ENCODE measurements at regions not wholly inside any gene's neighbourhood (a gene's known extent, or its start where the extent isn't known, plus 50 kb on each side); places are given as distances from the start of the nearest gene placed in this dataset.

GRCh38 chr13:19267746-19268145 is 86.1 kb upstream of the TUBA3C start:
- Histone ChIP-seq H3K4me1 (ENCODE audit: control insufficient read depth in 1 of 2, insufficient read depth in 2 of 2, low read depth in 1 of 2, low read length in 1 of 2) (no peaks in the 10 kb centered on the region; a peak in 1 of 4 replicates), H3K9ac (no peak overlapping the region), H3K79me2 (ENCODE audit: insufficient read depth) (no peaks in the 10 kb centered on the region), H3K9me3 (no peaks in the 10 kb centered on the region), H3F3A (replicated peaks; ENCODE audit: insufficient read depth) (no peaks in the 10 kb centered on the region), H2AFZ (ENCODE audit: low read depth) (no peak overlapping the region), H3K36me3 (replicated peaks in 1 of 2; ENCODE audit: control insufficient read depth in 1 of 2, insufficient read depth in 2 of 2, low read length in 1 of 2) (no peaks in the 10 kb centered on the region), H3K27me3 (ENCODE audit: insufficient read depth) (no peaks in the 10 kb centered on the region; the same call in 1 of the 2 replicates), H3K9me2 (no peaks in the 10 kb centered on the region), H3K4me3 (ENCODE audit: low read depth in 2 of 2, low read length in 1 of 2) (no peak overlapping the region), H3K27ac (ENCODE audit: low read depth in 2 of 2, low read length in 1 of 2) (no peak overlapping the region), H3K4me2 (no peak overlapping the region), H4K20me1 (ENCODE audit: insufficient read depth) (no peaks in the 10 kb centered on the region)
- no peak for TF ChIP-seq NRF1 (IDR thresholded peaks at IDR 0.05; ENCODE audit: low read depth, low read length)
- no peak for TF ChIP-seq GABPA (IDR thresholded peaks at IDR 0.05; ENCODE audit: low read depth)
- no peak for TF ChIP-seq POLR2AphosphoS5 (IDR thresholded peaks at IDR 0.05; ENCODE audit: low read depth, low read length)
- no peak for TF ChIP-seq FOSL2 (IDR thresholded peaks at IDR 0.05; ENCODE audit: borderline replicate concordance, low read depth)
- TF ChIP-seq, protein P1, sequence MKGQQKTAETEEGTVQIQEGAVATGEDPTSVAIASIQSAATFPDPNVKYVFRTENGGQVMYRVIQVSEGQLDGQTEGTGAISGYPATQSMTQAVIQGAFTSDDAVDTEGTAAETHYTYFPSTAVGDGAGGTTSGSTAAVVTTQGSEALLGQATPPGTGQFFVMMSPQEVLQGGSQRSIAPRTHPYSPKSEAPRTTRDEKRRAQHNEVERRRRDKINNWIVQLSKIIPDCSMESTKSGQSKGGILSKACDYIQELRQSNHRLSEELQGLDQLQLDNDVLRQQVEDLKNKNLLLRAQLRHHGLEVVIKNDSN (IDR thresholded peaks at IDR 0.05; ENCODE audit: borderline replicate concordance, low read depth) = no peak
- no peak for TF ChIP-seq TCF12 (IDR thresholded peaks at IDR 0.05)
- no peak for TF ChIP-seq CTCF (IDR thresholded peaks at IDR 0.05)
- TF ChIP-seq FOXJ3 (CRISPR knock-in tag; IDR thresholded peaks at IDR 0.05) = no peak
- no peak for TF ChIP-seq MXI1 (IDR thresholded peaks at IDR 0.05; ENCODE audit: low read depth, low read length)
- no peak for TF ChIP-seq SMC3 (IDR thresholded peaks at IDR 0.05; ENCODE audit: low read depth, low read length)
- TF ChIP-seq ELF1 (IDR thresholded peaks at IDR 0.05) = no peak
- no peak for TF ChIP-seq TEAD4 (IDR thresholded peaks at IDR 0.05; ENCODE audit: borderline replicate concordance, insufficient read depth)
- no peak for TF ChIP-seq ZBTB33 (IDR thresholded peaks at IDR 0.05; ENCODE audit: borderline replicate concordance, low read depth)
- TF ChIP-seq CHD2 (IDR thresholded peaks at IDR 0.05; ENCODE audit: low read length, partially characterized antibody) = no peak
- no peak for TF ChIP-seq NFIC (IDR thresholded peaks at IDR 0.05; ENCODE audit: borderline replicate concordance)
- CTCF ChIA-PET = no interaction called here
- 0% methylated on average over 3 of the region's 3 CpGs for WGBS (ENCODE audit: low lambda C conversion rate)
- no peak for DNase-seq
- POLR2A ChIA-PET = no interaction called here

GRCh38 chr13:19266979-19267378 is 85.4 kb upstream of the TUBA3C start:
- Histone ChIP-seq H3K4me2 (no peak overlapping the region), H3K36me3 (replicated peaks in 1 of 2; ENCODE audit: control insufficient read depth in 1 of 2, insufficient read depth in 2 of 2, low read length in 1 of 2) (no peaks in the 10 kb centered on the region), H3K4me3 (ENCODE audit: low read depth in 2 of 2, low read length in 1 of 2) (no peak overlapping the region), H3K9me2 (no peaks in the 10 kb centered on the region), H4K20me1 (ENCODE audit: insufficient read depth) (no peaks in the 10 kb centered on the region), H3F3A (replicated peaks; ENCODE audit: insufficient read depth) (no peaks in the 10 kb centered on the region), H3K9ac (no peak overlapping the region), H2AFZ (ENCODE audit: low read depth) (peak overlapping the region; percentile 6; the same call in 1 of the 2 replicates), H3K4me1 (ENCODE audit: control insufficient read depth in 1 of 2, insufficient read depth in 2 of 2, low read depth in 1 of 2, low read length in 1 of 2) (no peaks in the 10 kb centered on the region; a peak in 1 of 4 replicates), H3K9me3 (no peaks in the 10 kb centered on the region), H3K27ac (ENCODE audit: low read depth in 2 of 2, low read length in 1 of 2) (no peak overlapping the region), H3K27me3 (ENCODE audit: insufficient read depth) (no peaks in the 10 kb centered on the region; the same call in 1 of the 2 replicates), H3K79me2 (ENCODE audit: insufficient read depth) (no peaks in the 10 kb centered on the region)
- 11% methylated on average over 5 of the region's 5 CpGs for WGBS (ENCODE audit: low lambda C conversion rate)
- ChIA-PET POLR2A (no interaction called here), CTCF (no interaction called here)
- no peak for DNase-seq
- TF ChIP-seq, protein P2, sequence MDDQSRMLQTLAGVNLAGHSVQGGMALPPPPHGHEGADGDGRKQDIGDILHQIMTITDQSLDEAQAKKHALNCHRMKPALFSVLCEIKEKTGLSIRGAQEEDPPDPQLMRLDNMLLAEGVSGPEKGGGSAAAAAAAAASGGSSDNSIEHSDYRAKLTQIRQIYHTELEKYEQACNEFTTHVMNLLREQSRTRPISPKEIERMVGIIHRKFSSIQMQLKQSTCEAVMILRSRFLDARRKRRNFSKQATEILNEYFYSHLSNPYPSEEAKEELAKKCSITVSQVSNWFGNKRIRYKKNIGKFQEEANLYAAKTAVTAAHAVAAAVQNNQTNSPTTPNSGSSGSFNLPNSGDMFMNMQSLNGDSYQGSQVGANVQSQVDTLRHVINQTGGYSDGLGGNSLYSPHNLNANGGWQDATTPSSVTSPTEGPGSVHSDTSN (IDR thresholded peaks at IDR 0.05) = no peak
- TF ChIP-seq RCOR1 (IDR thresholded peaks at IDR 0.05; ENCODE audit: low read length) = no peak
- no peak for TF ChIP-seq TAF1 (IDR thresholded peaks at IDR 0.05; ENCODE audit: borderline replicate concordance, low read depth, low read length)
- no peak for TF ChIP-seq TCF12 (IDR thresholded peaks at IDR 0.05)
- TF ChIP-seq, protein P3, sequence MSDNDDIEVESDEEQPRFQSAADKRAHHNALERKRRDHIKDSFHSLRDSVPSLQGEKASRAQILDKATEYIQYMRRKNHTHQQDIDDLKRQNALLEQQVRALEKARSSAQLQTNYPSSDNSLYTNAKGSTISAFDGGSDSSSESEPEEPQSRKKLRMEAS (IDR thresholded peaks at IDR 0.05; ENCODE audit: low read depth) = no peak
- no peak for TF ChIP-seq ELF1 (IDR thresholded peaks at IDR 0.05)
- TF ChIP-seq FOXM1 (IDR thresholded peaks at IDR 0.05; ENCODE audit: low read depth) = no peak
- TF ChIP-seq USF2 (IDR thresholded peaks at IDR 0.05; ENCODE audit: borderline replicate concordance, low read depth, low read length) = no peak
- TF ChIP-seq EP300 (IDR thresholded peaks at IDR 0.05; ENCODE audit: borderline replicate concordance in 1 of 2, low read depth in 1 of 2, low read length in 1 of 2) = no peak
- no peak for TF ChIP-seq FOXJ3 (CRISPR knock-in tag; IDR thresholded peaks at IDR 0.05)
- TF ChIP-seq YY1 (IDR thresholded peaks at IDR 0.05; ENCODE audit: low read depth) = no peak

Measured in SK-N-SH (cell line).